ENCODE measurements at regions not wholly inside any gene's neighbourhood (a gene's known extent, or its start where the extent isn't known, plus 50 kb on each side); places are given as distances from the start of the nearest gene placed in this dataset.

- TF ChIP-seq CTCF (IDR thresholded peaks at IDR 0.05) (no peak), POLR2A (IDR thresholded peaks at IDR 0.05) (no peak)
These were observed 179.5 kb upstream of the SLC14A2 start for GRCh38 chr18:45435810-45436209.
